Fibroblast of mammary gland (primary cell): ENCODE measurements at regions not wholly inside any gene's neighbourhood (a gene's known extent, or its start where the extent isn't known, plus 50 kb on each side); places are given as distances from the start of the nearest gene placed in this dataset.
"Not testable (repeated sequence)": the region's sequence is repeated elsewhere in the genome, so short reads cannot be mapped to it uniquely, and the experiment has no call there.

Source experiments
- DNase-seq: peaks from one replicate; pipeline ENCODE4 v3.0.0-alpha.2; 2010; ENCODE audit warnings: low read depth
- H3K4me3 ChIP-seq: 2 replicates; pipeline ENCODE4 v1.5.1; 2011; ENCODE audit warnings: low read depth, mild to moderate bottlenecking, low read length, moderate library complexity; ENCODE audit not compliant: control insufficient read depth
- CTCF ChIP-seq: conservative IDR thresholded peaks from 2 replicates; pipeline ENCODE4 v1.5.1; 2011; ENCODE audit warnings: low read depth, low read length, inconsistent platforms; ENCODE audit not compliant: control insufficient read depth, insufficient read depth

DNA sequence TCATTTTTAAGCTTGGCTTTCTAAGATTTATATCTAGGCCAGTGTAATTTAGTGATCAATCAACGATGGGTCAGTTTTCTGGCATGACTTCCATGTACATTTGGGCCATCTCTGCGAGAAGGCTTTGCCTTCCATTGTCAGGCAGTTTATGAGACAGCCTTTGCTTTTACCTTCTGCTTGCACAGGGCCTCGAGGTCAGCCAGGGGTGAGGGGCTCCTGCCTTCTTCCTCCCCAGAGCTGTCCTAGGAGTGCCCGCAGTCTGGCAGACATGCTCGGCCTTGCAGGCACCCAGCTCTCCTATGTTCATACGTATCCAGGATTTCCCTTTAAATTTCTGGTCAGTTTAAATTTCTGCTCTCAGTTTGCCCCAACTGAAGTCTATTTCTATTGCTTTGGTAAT is 367.2 kb downstream of the SMOC2 start:
- H3K4me3 ChIP-seq, result no peak overlapping the region
- no peak for DNase-seq
- TF ChIP-seq CTCF, result no peak

DNA sequence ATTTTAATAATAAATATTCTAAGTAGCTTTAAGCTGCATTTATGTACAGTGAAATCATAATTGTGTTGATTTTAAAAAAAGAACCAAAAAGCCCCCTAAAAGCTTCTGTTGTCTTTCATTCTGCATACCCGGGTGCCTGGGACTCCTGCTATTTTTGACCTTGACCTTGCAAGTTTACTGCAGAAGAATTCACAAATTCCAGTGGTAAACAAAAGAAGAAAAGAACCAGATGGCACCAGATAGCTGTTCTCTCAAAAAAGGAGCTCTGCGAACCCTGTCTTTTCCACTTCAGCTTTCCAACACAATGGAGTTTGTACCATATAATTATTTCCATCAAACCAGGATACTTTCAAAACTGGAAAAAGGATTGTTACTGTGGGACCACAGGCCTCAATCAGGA is 363.3 kb downstream of the SMOC2 start:
- no peak for TF ChIP-seq CTCF
- DNase-seq, result no peak
- H3K4me3 ChIP-seq, result no peak overlapping the region

DNA sequence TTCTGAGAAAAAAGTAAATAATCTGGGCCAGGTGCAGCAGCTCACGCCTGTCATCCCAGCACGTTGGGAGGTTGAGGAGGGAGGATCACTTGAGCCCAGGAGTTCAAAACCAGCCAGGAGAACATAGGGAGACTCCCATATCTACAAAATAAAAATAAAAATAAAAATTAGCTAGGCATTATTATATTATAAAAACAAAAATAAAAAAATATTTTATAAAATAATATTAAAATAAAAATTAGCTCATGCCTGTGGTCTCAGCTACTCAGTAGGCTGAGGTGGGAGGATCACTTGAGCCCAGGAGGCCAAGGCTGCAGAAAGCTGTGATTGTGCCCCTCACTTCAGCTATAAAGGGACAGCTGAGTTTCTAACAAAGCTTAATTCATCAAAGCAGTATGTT is 362.9 kb downstream of the SMOC2 start:
- no peak for DNase-seq
- no peak for TF ChIP-seq CTCF
- H3K4me3 ChIP-seq, result no peak overlapping the region

DNA sequence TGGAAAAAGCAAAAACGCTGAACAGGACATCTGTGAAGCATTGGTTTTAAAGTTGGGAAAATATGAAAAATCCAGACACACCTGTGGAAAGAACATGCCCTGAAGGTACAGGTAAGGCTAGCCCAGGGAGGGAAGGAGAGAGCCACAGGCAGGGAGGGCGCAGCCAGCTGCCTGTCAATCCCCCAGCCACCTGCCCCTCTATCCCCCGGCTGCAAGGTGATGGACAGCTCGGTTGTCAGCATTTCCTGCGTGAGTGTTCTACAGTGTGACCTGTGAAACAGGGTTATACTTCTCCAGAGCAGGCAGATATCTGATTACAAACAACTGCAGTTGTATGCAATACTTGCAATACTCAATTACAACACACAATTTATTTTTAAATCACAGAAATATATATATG is 358.1 kb downstream of the SMOC2 start:
- no peak overlapping the region for H3K4me3 ChIP-seq
- no peak for TF ChIP-seq CTCF
- no peak for DNase-seq

DNA sequence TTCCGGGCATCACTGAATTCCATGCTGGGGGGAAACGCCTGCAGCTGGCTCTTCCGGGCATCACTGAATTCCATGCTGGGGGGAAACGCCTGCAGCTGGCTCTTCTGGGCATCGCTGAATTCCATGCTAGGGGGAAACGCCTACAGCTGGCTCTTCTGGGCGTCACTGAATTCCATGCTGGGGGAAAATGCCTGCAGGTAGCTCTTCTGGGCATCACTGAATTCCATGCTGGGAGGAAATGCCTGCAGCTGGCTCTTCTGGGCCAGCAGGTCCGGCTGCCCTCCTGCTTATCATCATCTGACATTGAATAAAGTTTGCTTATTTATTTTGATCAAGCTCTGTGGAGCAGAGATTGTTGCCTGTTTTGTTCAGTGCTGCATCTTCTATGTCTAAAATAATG is 355.1 kb downstream of the SMOC2 start:
- no peak overlapping the region for H3K4me3 ChIP-seq
- no peak for TF ChIP-seq CTCF
- no peak for DNase-seq

DNA sequence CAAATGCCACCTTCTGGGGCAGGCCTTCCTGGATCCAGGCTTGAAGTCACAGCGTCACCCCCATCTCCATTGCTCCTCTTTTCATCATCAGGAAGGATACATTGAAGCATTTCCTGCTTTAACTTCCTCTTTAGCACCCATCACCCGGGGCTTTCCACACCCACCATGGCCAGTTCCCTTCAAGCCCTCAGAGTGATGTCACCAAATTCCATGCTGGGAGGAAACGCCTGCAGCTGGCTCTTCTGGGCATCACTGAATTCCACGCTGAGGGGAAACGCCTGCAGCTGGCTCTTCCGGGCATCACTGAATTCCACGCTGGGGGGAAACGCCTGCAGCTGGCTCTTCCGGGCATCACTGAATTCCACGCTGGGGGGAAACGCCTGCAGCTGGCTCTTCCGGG is 354.6 kb downstream of the SMOC2 start:
- not testable (repeated sequence) for DNase-seq

DNA sequence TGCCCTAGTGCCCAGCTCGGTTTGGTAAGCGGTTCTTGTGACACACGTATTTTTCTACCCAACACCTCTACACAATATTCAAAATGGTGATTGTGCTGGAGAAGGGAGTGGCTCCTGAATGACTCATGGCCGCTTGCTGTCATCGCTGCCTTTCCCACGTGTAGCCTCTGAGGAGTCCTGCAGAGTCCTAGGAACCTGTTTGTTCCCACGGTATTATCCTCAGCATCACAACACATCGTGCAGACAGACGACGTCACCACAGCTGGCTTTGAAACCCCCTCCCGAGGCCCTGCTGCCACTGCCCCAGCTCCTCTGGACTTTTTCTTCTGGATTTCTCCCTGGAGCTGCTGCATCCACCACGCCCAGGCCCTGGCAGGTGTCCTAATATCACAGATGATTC is 353.5 kb downstream of the SMOC2 start:
- no peak for TF ChIP-seq CTCF

More for the DNA sequence above, 354.6 kb downstream of the SMOC2 start:
- H3K4me3 ChIP-seq, result not testable (repeated sequence)

More for the DNA sequence above, 353.5 kb downstream of the SMOC2 start:
- no peak overlapping the region for H3K4me3 ChIP-seq
- DNase-seq, result no peak
